ENCODE measurements at regions not wholly inside any gene's neighbourhood (a gene's known extent, or its start where the extent isn't known, plus 50 kb on each side); places are given as distances from the start of the nearest gene placed in this dataset.

- H3K27ac ChIP-seq = no peak overlapping the region
- H3K27me3 ChIP-seq = no peaks in the 10 kb centered on the region
- H3K36me3 ChIP-seq = no peaks in the 10 kb centered on the region
- WGBS, 2 donors = 87 to 88% methylated on average over 5 to 18 of the region's 27 CpGs
- peaks cover 0 to 8% (median 0%) of the 10 kb centered on the region in 3 donors for H3K4me1 ChIP-seq
- no peak for DNase-seq
- intact Hi-C loops (cut with DNase I) = no loop called here
- H3K4me3 ChIP-seq = no peak overlapping the region
- TF ChIP-seq CTCF (IDR thresholded peaks at IDR 0.05) (no peak), POLR2A (IDR thresholded peaks at IDR 0.05) (no peak)
- no peaks in the 10 kb centered on the region for H3K9me3 ChIP-seq
Measured at GRCh38 chr14:38838049-38838978, 264.7 kb downstream of the SEC23A start.

- no peak overlapping the region for H3K27ac ChIP-seq
- H3K9me3 ChIP-seq = no peaks in the 10 kb centered on the region
- no peaks in the 10 kb centered on the region for H3K36me3 ChIP-seq
- H3K4me1 ChIP-seq = peaks cover 0 to 8% (median 0%) of the 10 kb centered on the region in 3 donors
- H3K4me3 ChIP-seq = no peak overlapping the region
- no peak for DNase-seq
- no peak for TF ChIP-seq CTCF (IDR thresholded peaks at IDR 0.05)
- no peak for TF ChIP-seq POLR2A (IDR thresholded peaks at IDR 0.05)
- intact Hi-C loops (cut with DNase I) = no loop called here
- WGBS, 2 donors = 86 to 88% methylated on average over 3 to 7 of the region's 17 CpGs
- no peaks in the 10 kb centered on the region for H3K27me3 ChIP-seq
Measured at GRCh38 chr14:38837343-38838048, 265.5 kb downstream of the SEC23A start.

- WGBS, 2 donors = 83 to 91% methylated on average over 6 to 7 of the region's 7 CpGs
- H3K4me3 ChIP-seq = no peak overlapping the region
- no peaks in the 10 kb centered on the region for H3K36me3 ChIP-seq
- H3K9me3 ChIP-seq = no peaks in the 10 kb centered on the region
- H3K4me1 ChIP-seq = peaks cover 0 to 8% (median 0%) of the 10 kb centered on the region in 3 donors
- DNase-seq = no peak
- intact Hi-C loops (cut with DNase I) = no loop called here
- H3K27me3 ChIP-seq = no peaks in the 10 kb centered on the region
- TF ChIP-seq CTCF (IDR thresholded peaks at IDR 0.05) = no peak
- TF ChIP-seq POLR2A (IDR thresholded peaks at IDR 0.05) = no peak
- no peak overlapping the region for H3K27ac ChIP-seq
Measured at GRCh38 chr14:38836539-38836938, 266.5 kb downstream of the SEC23A start.

- peaks cover 0 to 8% (median 0%) of the 10 kb centered on the region in 3 donors for H3K4me1 ChIP-seq
- H3K27me3 ChIP-seq = no peaks in the 10 kb centered on the region
- DNase-seq = no peak
- no peak overlapping the region for H3K27ac ChIP-seq
- intact Hi-C loops (cut with DNase I) = no loop called here
- 89 to 95% methylated on average over 3 to 8 of the region's 18 CpGs for WGBS, 2 donors
- no peaks in the 10 kb centered on the region for H3K9me3 ChIP-seq
- H3K4me3 ChIP-seq = no peak overlapping the region
- TF ChIP-seq CTCF (IDR thresholded peaks at IDR 0.05) (no peak), POLR2A (IDR thresholded peaks at IDR 0.05) (no peak)
- H3K36me3 ChIP-seq = no peaks in the 10 kb centered on the region
Measured at GRCh38 chr14:38835874-38836273, 267.2 kb downstream of the SEC23A start.
